Activated CD8-positive, alpha-beta memory T cell treated with anti-CD3 and anti-CD28 coated beads, Interleukin-2, amount 10 ng/mL, durations not matched to agents 7 days and 5 days (primary cell): ENCODE measurements at regions not wholly inside any gene's neighbourhood (a gene's known extent, or its start where the extent isn't known, plus 50 kb on each side); places are given as distances from the start of the nearest gene placed in this dataset.

ENCODE experiments used
- ATAC-seq: fragments of 150-1000 bp; cut with Tn5 transposase; one replicate; pipeline ENCODE4 v1.10.0; 2021; ENCODE audit warnings: moderate library complexity
- CTCF ChIA-PET: fragments of 350-600 bp; sonication (Branson Sonifier 250); formaldehyde crosslinking; loops from one replicate; lab custom pipeline; 2021; ENCODE audit warnings: antibody characterized with exemption; lab: Charles Lee
- DNase-seq: peaks from one replicate; pipeline ENCODE4 v3.0.0-alpha.2; 2020
- H3K27ac Mint-ChIP-seq: one replicate; pipeline ENCODE4 v1.8.0; 2021; ENCODE audit warnings: mild to moderate bottlenecking, mixed read lengths
- H3K27me3 Mint-ChIP-seq: one replicate; pipeline ENCODE4 v1.8.0; 2021; ENCODE audit warnings: mixed read lengths
- H3K36me3 Mint-ChIP-seq: one replicate; pipeline ENCODE4 v1.8.0; 2021; ENCODE audit warnings: mild to moderate bottlenecking, mixed read lengths
- H3K4me1 Mint-ChIP-seq: one replicate; pipeline ENCODE4 v1.8.0; 2021; ENCODE audit warnings: mixed read lengths
- H3K4me3 Mint-ChIP-seq: one replicate; pipeline ENCODE4 v1.8.0; 2021; ENCODE audit warnings: mild to moderate bottlenecking, moderate library complexity, mixed read lengths
- H3K9me3 Mint-ChIP-seq: one replicate; pipeline ENCODE4 v1.8.0; 2022; ENCODE audit warnings: low read depth, mixed read lengths

DNA sequence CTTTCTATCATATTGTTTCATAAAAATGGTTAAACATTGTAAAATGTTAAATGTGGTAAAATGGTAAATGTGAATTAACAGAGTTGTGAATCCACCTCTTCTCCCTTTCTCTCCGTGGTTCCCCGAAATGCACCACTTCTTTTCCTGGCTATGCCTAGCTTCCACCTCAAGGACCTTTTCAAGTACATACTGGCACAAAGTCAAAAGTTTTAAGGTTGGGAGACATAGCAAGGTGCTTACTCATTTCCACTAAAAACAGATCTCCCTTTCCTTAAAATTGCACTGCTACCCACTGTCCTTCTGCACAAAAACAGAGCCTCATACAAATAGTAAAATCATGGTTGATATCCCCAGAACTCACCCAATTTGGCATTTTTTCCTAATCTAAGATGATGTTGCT, 558.2 kb downstream of the SLITRK6 start:
- H3K9me3 Mint-ChIP-seq: no peaks in the 10 kb centered on the region
- no peaks in the 10 kb centered on the region for H3K27me3 Mint-ChIP-seq
- no peak overlapping the region for H3K4me3 Mint-ChIP-seq
- H3K27ac Mint-ChIP-seq: no peak overlapping the region
- DNase-seq: no peak
- H3K36me3 Mint-ChIP-seq: no peaks in the 10 kb centered on the region
- no peaks in the 10 kb centered on the region for H3K4me1 Mint-ChIP-seq
- CTCF ChIA-PET: no interaction called here
- no peak for ATAC-seq

- CTCF ChIA-PET: no interaction called here
- DNase-seq: no peak
Measured at GRCh38 chr13:85236413-85236812, 562.8 kb downstream of the SLITRK6 start.

GRCh38 chr13:85230691-85231093, 568.5 kb downstream of the SLITRK6 start:
- Mint-ChIP-seq H3K27ac (no peak overlapping the region), H3K4me3 (no peak overlapping the region), H3K9me3 (peaks cover 4% of the 10 kb centered on the region), H3K4me1 (no peaks in the 10 kb centered on the region), H3K36me3 (no peaks in the 10 kb centered on the region), H3K27me3 (no peaks in the 10 kb centered on the region)
- ATAC-seq (no peak), DNase-seq (no peak)
- CTCF ChIA-PET: no interaction called here

More at GRCh38 chr13:85236413-85236812, 562.8 kb downstream of the SLITRK6 start:
- H3K4me3 Mint-ChIP-seq: no peak overlapping the region
- ATAC-seq: no peak
- H3K9me3 Mint-ChIP-seq: peaks cover 2% of the 10 kb centered on the region
- no peaks in the 10 kb centered on the region for H3K27me3 Mint-ChIP-seq
- H3K4me1 Mint-ChIP-seq: no peaks in the 10 kb centered on the region
- no peak overlapping the region for H3K27ac Mint-ChIP-seq
- no peaks in the 10 kb centered on the region for H3K36me3 Mint-ChIP-seq

- DNase-seq: no peak
- no peak for ATAC-seq
- H3K27ac Mint-ChIP-seq: no peak overlapping the region
- no peaks in the 10 kb centered on the region for H3K4me1 Mint-ChIP-seq
- H3K9me3 Mint-ChIP-seq: peaks cover 4% of the 10 kb centered on the region
- CTCF ChIA-PET: no interaction called here
- no peaks in the 10 kb centered on the region for H3K36me3 Mint-ChIP-seq
- no peak overlapping the region for H3K4me3 Mint-ChIP-seq
- no peaks in the 10 kb centered on the region for H3K27me3 Mint-ChIP-seq
Measured at GRCh38 chr13:85228692-85229091, 570.5 kb downstream of the SLITRK6 start.

- Mint-ChIP-seq H3K4me1 (no peaks in the 10 kb centered on the region), H3K27me3 (no peaks in the 10 kb centered on the region), H3K9me3 (peaks cover 9% of the 10 kb centered on the region), H3K27ac (no peak overlapping the region), H3K36me3 (no peaks in the 10 kb centered on the region), H3K4me3 (no peak overlapping the region)
- CTCF ChIA-PET: no interaction called here
- DNase-seq (no peak), ATAC-seq (no peak)
Measured at GRCh38 chr13:85223883-85224656, 575.1 kb downstream of the SLITRK6 start.

- DNase-seq (no peak), ATAC-seq (no peak)
- CTCF ChIA-PET: no interaction called here
- Mint-ChIP-seq H3K36me3 (no peaks in the 10 kb centered on the region), H3K9me3 (peaks cover 10% of the 10 kb centered on the region), H3K4me3 (no peak overlapping the region), H3K27me3 (no peaks in the 10 kb centered on the region), H3K4me1 (no peaks in the 10 kb centered on the region), H3K27ac (no peak overlapping the region)
Measured at GRCh38 chr13:85216576-85216975, 582.6 kb downstream of the SLITRK6 start.

- H3K36me3 Mint-ChIP-seq: no peaks in the 10 kb centered on the region
- no peaks in the 10 kb centered on the region for H3K27me3 Mint-ChIP-seq
- H3K4me3 Mint-ChIP-seq: no peak overlapping the region
- CTCF ChIA-PET: no interaction called here
- H3K4me1 Mint-ChIP-seq: no peaks in the 10 kb centered on the region
- H3K9me3 Mint-ChIP-seq: peaks cover 9% of the 10 kb centered on the region
- no peak for DNase-seq
- no peak overlapping the region for H3K27ac Mint-ChIP-seq
- no peak for ATAC-seq
Measured at GRCh38 chr13:85212692-85213091, 586.5 kb downstream of the SLITRK6 start.

- Mint-ChIP-seq H3K27me3 (no peaks in the 10 kb centered on the region), H3K36me3 (no peaks in the 10 kb centered on the region), H3K9me3 (peaks cover 15% of the 10 kb centered on the region), H3K4me1 (no peaks in the 10 kb centered on the region), H3K4me3 (no peak overlapping the region), H3K27ac (no peak overlapping the region)
- CTCF ChIA-PET: no interaction called here
- ATAC-seq: no peak
- DNase-seq: no peak
Measured at GRCh38 chr13:85204668-85205344, 594.4 kb downstream of the SLITRK6 start.

DNA sequence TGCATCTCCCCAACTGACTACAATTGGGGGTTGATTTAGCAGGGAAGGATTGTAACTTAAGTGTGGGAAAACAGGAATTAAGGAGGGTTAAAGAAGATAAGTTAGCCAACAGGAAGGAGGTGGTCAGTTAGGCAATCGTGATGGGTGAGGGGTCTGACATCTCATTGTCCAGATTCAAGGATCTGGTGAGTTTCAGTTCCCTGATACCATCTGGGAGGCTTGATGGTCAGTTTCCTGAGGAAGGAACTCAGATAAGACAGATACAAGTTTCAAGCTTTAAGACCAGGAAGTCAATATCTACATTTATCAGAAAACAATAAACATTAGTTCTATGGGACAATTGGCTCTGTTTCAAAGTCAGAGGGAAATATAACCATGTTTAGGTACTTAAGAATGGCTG, 601.8 kb downstream of the SLITRK6 start:
- H3K4me3 Mint-ChIP-seq: no peak overlapping the region
- no peak for ATAC-seq
- H3K27ac Mint-ChIP-seq: no peak overlapping the region
- CTCF ChIA-PET: no interaction called here
- no peaks in the 10 kb centered on the region for H3K27me3 Mint-ChIP-seq
- H3K36me3 Mint-ChIP-seq: no peaks in the 10 kb centered on the region
- no peaks in the 10 kb centered on the region for H3K4me1 Mint-ChIP-seq
- no peak for DNase-seq
- peaks cover 5% of the 10 kb centered on the region for H3K9me3 Mint-ChIP-seq

DNA sequence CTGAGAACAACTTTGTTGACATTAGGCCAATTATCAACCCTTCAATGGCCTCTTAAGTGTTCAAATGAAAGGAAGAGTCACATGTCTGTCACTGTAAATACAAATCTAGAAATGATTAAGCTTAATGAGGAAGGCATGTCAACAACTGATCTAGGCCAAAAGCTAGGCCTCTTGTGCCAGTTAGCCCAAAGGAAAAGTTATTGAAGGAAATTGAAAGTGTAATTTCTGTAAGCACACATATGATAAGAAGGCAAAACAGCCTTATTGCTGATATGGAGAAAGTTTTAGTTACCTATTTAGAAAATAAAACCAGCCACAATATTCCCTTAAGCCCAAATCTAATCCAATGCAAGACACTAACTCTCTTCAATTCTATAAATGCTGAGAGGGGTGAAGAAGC, 604.7 kb downstream of the SLITRK6 start:
- no peak overlapping the region for H3K27ac Mint-ChIP-seq
- CTCF ChIA-PET: no interaction called here
- peaks cover 5% of the 10 kb centered on the region for H3K9me3 Mint-ChIP-seq
- H3K36me3 Mint-ChIP-seq: no peaks in the 10 kb centered on the region
- no peak overlapping the region for H3K4me3 Mint-ChIP-seq
- no peak for ATAC-seq
- no peaks in the 10 kb centered on the region for H3K27me3 Mint-ChIP-seq
- DNase-seq: no peak
- H3K4me1 Mint-ChIP-seq: no peaks in the 10 kb centered on the region

GRCh38 chr13:85191996-85192718, 607.1 kb downstream of the SLITRK6 start:
- Mint-ChIP-seq H3K4me1 (no peaks in the 10 kb centered on the region), H3K27me3 (no peaks in the 10 kb centered on the region), H3K27ac (no peak overlapping the region), H3K36me3 (no peaks in the 10 kb centered on the region), H3K9me3 (peaks cover under 1% of the 10 kb centered on the region), H3K4me3 (no peak overlapping the region)
- DNase-seq (no peak), ATAC-seq (no peak)
- CTCF ChIA-PET: no interaction called here

DNA sequence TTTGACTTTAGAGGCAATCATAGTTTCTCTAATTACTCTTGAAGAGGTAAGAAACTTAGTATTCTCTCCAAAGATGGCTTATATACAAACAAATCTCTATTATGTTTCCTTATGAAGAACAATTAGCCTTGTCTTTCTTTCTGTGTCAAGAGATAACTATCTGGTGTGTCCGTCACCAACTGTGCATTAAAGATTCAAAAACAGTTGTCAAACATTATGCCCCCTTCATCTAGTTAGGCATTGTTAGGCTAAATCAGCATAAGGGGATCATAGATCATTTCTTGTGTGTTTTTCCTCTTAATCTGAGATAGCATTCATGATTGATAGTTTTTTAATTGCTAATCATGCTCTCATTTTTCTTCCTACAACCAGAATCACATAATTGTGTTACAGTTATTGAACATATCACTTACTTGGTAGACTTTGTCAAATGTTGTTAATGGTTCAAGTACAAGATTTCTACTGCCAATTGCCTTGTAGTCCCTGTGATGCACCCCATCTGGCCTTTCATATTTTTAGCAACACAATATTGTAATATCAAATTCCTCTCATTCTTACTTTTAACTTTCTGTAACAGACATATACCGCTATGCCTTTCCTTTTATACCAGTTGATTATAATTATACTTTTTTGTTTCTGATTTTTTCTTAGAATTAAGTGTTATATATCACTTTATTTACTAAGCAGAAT, 612.7 kb downstream of the SLITRK6 start:
- no peaks in the 10 kb centered on the region for H3K4me1 Mint-ChIP-seq
- H3K9me3 Mint-ChIP-seq: peaks cover 3% of the 10 kb centered on the region
- H3K27me3 Mint-ChIP-seq: no peaks in the 10 kb centered on the region
- no peak overlapping the region for H3K4me3 Mint-ChIP-seq
- no peak for DNase-seq
- H3K36me3 Mint-ChIP-seq: no peaks in the 10 kb centered on the region
- CTCF ChIA-PET: no interaction called here
- ATAC-seq: no peak
- H3K27ac Mint-ChIP-seq: no peak overlapping the region

- no peak overlapping the region for H3K27ac Mint-ChIP-seq
- H3K9me3 Mint-ChIP-seq: peaks cover 4% of the 10 kb centered on the region
- no peak for DNase-seq
- H3K27me3 Mint-ChIP-seq: no peaks in the 10 kb centered on the region
- no peak overlapping the region for H3K4me3 Mint-ChIP-seq
- no peaks in the 10 kb centered on the region for H3K4me1 Mint-ChIP-seq
- CTCF ChIA-PET: no interaction called here
- no peak for ATAC-seq
- H3K36me3 Mint-ChIP-seq: no peaks in the 10 kb centered on the region
Measured at GRCh38 chr13:85174291-85174690, 624.9 kb downstream of the SLITRK6 start.
